GM12878 (cell line): ENCODE measurements at regions not wholly inside any gene's neighbourhood (a gene's known extent, or its start where the extent isn't known, plus 50 kb on each side); places are given as distances from the start of the nearest gene placed in this dataset.

Experiments
- ATAC-seq: fragments of 200-7000 bp; cut with Tn5 transposase; 3 replicates; pipeline ENCODE4 v1.9.1; 2020; ENCODE audit warnings: mild to moderate bottlenecking, moderate library complexity
- BruUV-seq: library from RNA; stranded (reverse); fragments of 400-500 nt; replicated peaks from 2 replicates; lab custom pipeline; 2021; lab: Mats Ljungman, UMichigan
- CTCF ChIA-PET: fragments of 300-600 bp; sonication (Branson Sonifier 250); formaldehyde crosslinking; extraction: SDS; loops from one replicate; lab custom pipeline; 2021; ENCODE audit warnings: inconsistent platforms; lab: Yijun Ruan, JAX
- POLR2A ChIA-PET: fragments of 350-600 bp; formaldehyde crosslinking; extraction: SDS; loops from one replicate; lab custom pipeline; 2021; ENCODE audit warnings: inconsistent platforms; lab: Charles Lee
- RAD21 ChIA-PET: fragments of 300-600 bp; sonication (Branson Sonifier 250); formaldehyde crosslinking; loops from one replicate; lab custom pipeline; 2023; ENCODE audit warnings: antibody characterized with exemption; ENCODE audit not compliant: unreplicated experiment; lab: Charles Lee
- SMC1A ChIA-PET: fragments of 300-600 bp; sonication (Branson Sonifier 250); formaldehyde crosslinking; loops from one replicate; lab custom pipeline; 2023; ENCODE audit not compliant: unreplicated experiment, uncharacterized antibody; lab: Charles Lee
- DNase-seq: peaks from one replicate; pipeline ENCODE4 v3.0.0-alpha.2; 2011; ENCODE audit warnings: low read depth, low spot score
- FAIRE-seq: peaks from 3 replicates; lab custom pipeline; 2011; peaks lifted over from hg19 to GRCh38; lab: Jason Lieb, UNC
- H2AFZ ChIP-seq: 2 replicates; pipeline ENCODE4 v1.6.0; 2011; ENCODE audit warnings: low read depth, low read length, control low read depth; ENCODE audit not compliant: control insufficient read depth
- H3K27ac ChIP-seq: 2 replicates; pipeline ENCODE4 v1.5.1; 2011; ENCODE audit warnings: control low read depth; ENCODE audit not compliant: control insufficient read depth, insufficient read depth
- H3K27me3 ChIP-seq, 2 experiments: replicated peaks in 1 of 2; 2 replicates each; pipeline versions ENCODE4 v1.6.0 to v1.6.1; 2011; ENCODE audit warnings: low read length in 1 of 2; ENCODE audit not compliant: control insufficient read depth in 2 of 2, insufficient read depth in 2 of 2
- H3K36me3 ChIP-seq, 2 experiments: 2 replicates each; pipeline ENCODE4 v1.5.1; 2011; ENCODE audit warnings: low read length in 1 of 2; ENCODE audit not compliant: control insufficient read depth in 2 of 2, insufficient read depth in 2 of 2
- H3K4me1 ChIP-seq: 2 replicates; pipeline ENCODE4 v1.6.1; 2011; ENCODE audit warnings: mild to moderate bottlenecking, low read length, moderate library complexity, mixed read lengths; ENCODE audit not compliant: control insufficient read depth, insufficient read depth
- H3K4me2 ChIP-seq: 2 replicates; pipeline ENCODE4 v1.6.0; 2011; ENCODE audit warnings: control low read depth; ENCODE audit not compliant: control insufficient read depth, insufficient read depth
- H3K4me3 ChIP-seq: fragments of 200-600 bp; sonication (generic); 2 replicates; pipeline ENCODE4 v1.5.1; 2016
- H3K79me2 ChIP-seq: 2 replicates; pipeline ENCODE4 v1.6.0; 2011; ENCODE audit warnings: low read length; ENCODE audit not compliant: control insufficient read depth, insufficient read depth
- H3K9ac ChIP-seq: 2 replicates; pipeline ENCODE4 v1.8.0; 2011; ENCODE audit warnings: low read length, control low read depth, mixed read lengths; ENCODE audit not compliant: control insufficient read depth, insufficient read depth
- H3K9me3 ChIP-seq: replicated peaks from 3 replicates; pipeline ENCODE4 v1.5.1; 2011; ENCODE audit warnings: mild to moderate bottlenecking, low read length; ENCODE audit not compliant: control insufficient read depth, insufficient read depth
- H4K20me1 ChIP-seq: 2 replicates; pipeline ENCODE4 v1.6.0; 2011; ENCODE audit not compliant: control insufficient read depth, insufficient read depth
- CEBPB ChIP-seq, 2 experiments: fragments of 150-350 bp in 1 of 2; IDR thresholded peaks; 2 replicates each; pipeline ENCODE4 v1.6.1; 2012 to 2014; ENCODE audit warnings: low read depth in 2 of 2, low read length in 2 of 2, borderline replicate concordance in 1 of 2, inconsistent platforms in 1 of 2
- CREB1 ChIP-seq: IDR thresholded peaks from 2 replicates; pipeline ENCODE4 v1.6.1; 2012; ENCODE audit warnings: low read depth, mild to moderate bottlenecking, inconsistent platforms
- DPF2 ChIP-seq: fragments of 450-650 bp; IDR thresholded peaks from 2 replicates; pipeline ENCODE4 v1.6.1; 2017; ENCODE audit warnings: mild to moderate bottlenecking
- GABPA ChIP-seq: IDR thresholded peaks from 2 replicates; pipeline ENCODE4 v1.6.1; 2014; ENCODE audit warnings: antibody characterized with exemption, low read depth, mild to moderate bottlenecking, inconsistent platforms
- HCFC1 ChIP-seq: fragments of 150-350 bp; IDR thresholded peaks from 2 replicates; pipeline ENCODE4 v1.6.1; 2014; ENCODE audit warnings: low read length
- NBN ChIP-seq: fragments of 450-650 bp; IDR thresholded peaks from 2 replicates; pipeline ENCODE4 v1.6.1; 2016
- NR2C2 ChIP-seq: IDR thresholded peaks from 2 replicates; pipeline ENCODE4 v1.6.1; 2011; ENCODE audit warnings: borderline replicate concordance, low read depth; ENCODE audit not compliant: control insufficient read depth, insufficient read length
- SIX5 ChIP-seq: IDR thresholded peaks from 2 replicates; pipeline ENCODE4 v1.6.1; 2011; ENCODE audit warnings: mild to moderate bottlenecking, low read depth, low read length, moderate library complexity; ENCODE audit not compliant: severe bottlenecking
- SMAD1 ChIP-seq: fragments of 450-650 bp; IDR thresholded peaks from 2 replicates; pipeline ENCODE4 v1.6.1; 2018; ENCODE audit warnings: mild to moderate bottlenecking, low read depth; ENCODE audit not compliant: partially characterized antibody
- SMAD5 ChIP-seq: IDR thresholded peaks from 2 replicates; pipeline ENCODE4 v1.6.1; 2016; ENCODE audit warnings: antibody characterized with exemption, low read depth
- SREBF2 ChIP-seq: IDR thresholded peaks from 2 replicates; pipeline ENCODE4 v1.6.1; 2012; ENCODE audit warnings: mild to moderate bottlenecking, low read length
- TCF3 ChIP-seq: IDR thresholded peaks from 2 replicates; pipeline ENCODE4 v1.6.1; 2012; ENCODE audit warnings: low read depth, mild to moderate bottlenecking, low read length, borderline replicate concordance; ENCODE audit not compliant: insufficient read depth
- WRNIP1 ChIP-seq: IDR thresholded peaks from 2 replicates; pipeline ENCODE4 v1.6.1; 2011; ENCODE audit warnings: low read depth, low read length, improper control_type of control experiment, borderline replicate concordance
- ZNF274 ChIP-seq: IDR thresholded peaks from one replicate; pipeline ENCODE4 v1.8.0; 2011; ENCODE audit not compliant: insufficient read length, insufficient read depth
- ZNF687 ChIP-seq: fragments of 450-650 bp; IDR thresholded peaks from 2 replicates; pipeline ENCODE4 v1.6.1; 2017; ENCODE audit warnings: mild to moderate bottlenecking, moderate library complexity
- ZZZ3 ChIP-seq: IDR thresholded peaks from 2 replicates; pipeline ENCODE4 v1.6.1; 2011; ENCODE audit warnings: low read depth; ENCODE audit not compliant: control insufficient read depth, insufficient read length
- WGBS: methylation state at CpG from one replicate; pipeline ENCODE4 v1.1.6; 2016; ENCODE audit warnings: low lambda C conversion rate; ENCODE audit not compliant: insufficient replicate concordance, insufficient coverage; ENCODE audit errors: missing lambda C conversion rate; 5-methylcytosine and 5-hydroxymethylcytosine counted together
- in situ Hi-C: fragments of 300-500 bp; cut with MboI; formaldehyde crosslinking; loops from 9 replicates; pipeline ENCODE4 v1.14.3; 2018; ENCODE audit warnings: mixed read lengths
- intact Hi-C: fragments of 100-400 bp; cut with micrococcal nuclease; formaldehyde crosslinking; loops from one replicate; pipeline ENCODE4 v1.14.2; 2022; ENCODE audit not compliant: unreplicated experiment

DNA sequence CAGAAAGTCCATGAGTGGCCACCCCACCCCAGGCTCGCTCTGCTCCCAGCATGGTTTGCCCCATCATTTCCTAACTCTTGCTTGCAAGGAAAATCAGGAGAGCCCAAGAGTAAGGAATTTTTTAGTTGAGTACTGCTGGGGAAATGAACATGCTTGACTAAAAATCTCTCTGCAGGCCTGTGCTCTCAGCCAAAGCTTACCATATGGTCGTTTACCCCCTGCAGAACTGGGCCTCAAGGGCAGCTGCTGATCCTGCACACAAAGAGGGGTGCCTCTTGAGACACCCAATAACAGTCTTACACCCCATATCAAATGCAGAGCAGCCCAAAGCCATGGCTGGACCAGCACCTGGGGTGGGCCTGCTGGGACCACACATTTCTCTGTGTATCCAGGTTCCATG, 183.2 kb downstream of the CXCL12 start (continued):
- TF ChIP-seq ZNF687: no peak
- no peak for TF ChIP-seq ZZZ3
- TF ChIP-seq CREB1: no peak
- TF ChIP-seq TCF3: no peak
- no peak for TF ChIP-seq HCFC1
- no peak for TF ChIP-seq GABPA
- no peak for TF ChIP-seq NBN
- no peak for TF ChIP-seq SREBF2
- no peak for TF ChIP-seq WRNIP1
- no peak for TF ChIP-seq ZNF274

DNA sequence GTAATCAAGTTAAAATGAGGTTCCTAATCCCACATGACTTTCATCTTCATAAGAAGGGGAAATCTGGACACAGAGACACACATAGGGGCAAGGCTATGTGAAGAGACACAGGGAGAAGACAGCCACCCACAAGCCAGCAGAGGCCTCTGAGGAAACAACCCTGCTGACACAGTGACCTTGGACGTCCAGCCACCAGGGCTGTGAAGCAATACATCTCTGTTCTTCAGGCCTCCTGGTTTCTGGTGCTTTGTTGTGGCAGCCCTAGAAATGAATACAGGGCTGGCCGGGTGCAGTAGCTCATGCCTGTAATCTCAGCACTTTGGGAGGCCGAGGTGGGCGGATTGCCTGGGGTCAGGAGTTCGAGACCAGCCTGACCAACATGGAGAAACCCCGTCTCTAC, 183.9 kb downstream of the CXCL12 start:
- CTCF ChIA-PET: no interaction called here
- RAD21 ChIA-PET: no interaction called here

More for the DNA sequence above, 183.9 kb downstream of the CXCL12 start:
- Histone ChIP-seq H3K4me1 (no peaks in the 10 kb centered on the region), H3K9ac (no peak overlapping the region), H3K4me2 (no peak overlapping the region), H2AFZ (no peak overlapping the region), H3K27ac (no peak overlapping the region), H3K9me3 (no peaks in the 10 kb centered on the region; the same call in 2 of the 3 replicates), H4K20me1 (no peaks in the 10 kb centered on the region), H3K27me3 (no peaks in the 10 kb centered on the region), H3K79me2 (no peaks in the 10 kb centered on the region), H3K4me3 (no peak overlapping the region), H3K36me3 (no peaks in the 10 kb centered on the region)
- 32% methylated on average over 6 of the region's 6 CpGs for WGBS
- intact Hi-C loops (no loop called here), in situ Hi-C loops (no loop called here)
- no peak for ATAC-seq
- ChIA-PET SMC1A (no interaction called here), POLR2A (no interaction called here)
- FAIRE-seq: no peak
- BruUV-seq: no TSS peak
- TF ChIP-seq NR2C2: no peak
- TF ChIP-seq SMAD1: no peak
- no peak for TF ChIP-seq SIX5
- TF ChIP-seq DPF2: no peak
- no peak for TF ChIP-seq SMAD5
- TF ChIP-seq CEBPB (IDR thresholded peaks at IDR 0.05; ENCODE audit: borderline replicate concordance in 1 of 2, low read depth in 2 of 2, low read length in 2 of 2): no peak
- TF ChIP-seq, all 136 proteins: peak for 0
- DNase-seq: no peak
